DOHH2 (cell line): ENCODE measurements at regions not wholly inside any gene's neighbourhood (a gene's known extent, or its start where the extent isn't known, plus 50 kb on each side); places are given as distances from the start of the nearest gene placed in this dataset.

Experiments
- H3F3A ChIP-seq: fragments of 200-600 bp; sonication (generic), shearing (Covaris generic); 2 replicates; pipeline ENCODE4 v1.6.0; 2016; ENCODE audit warnings: antibody characterized with exemption, mild to moderate bottlenecking; ENCODE audit not compliant: control insufficient read depth, insufficient read depth
- H3K27ac ChIP-seq: fragments of 200-600 bp; sonication (generic); 2 replicates; pipeline ENCODE4 v1.5.1; 2014; ENCODE audit warnings: low read depth, mild to moderate bottlenecking, low read length, moderate library complexity
- H3K27me3 ChIP-seq: fragments of 200-600 bp; sonication (generic); 2 replicates; pipeline ENCODE4 v1.6.1; 2014; ENCODE audit warnings: mild to moderate bottlenecking, low read length, mixed read lengths; ENCODE audit not compliant: control insufficient read depth
- H3K36me3 ChIP-seq: fragments of 200-600 bp; sonication (generic); 2 replicates; pipeline ENCODE4 v1.6.1; 2014; ENCODE audit warnings: mild to moderate bottlenecking, low read length, moderate library complexity, mixed read lengths; ENCODE audit not compliant: control insufficient read depth
- H3K4me1 ChIP-seq: fragments of 200-600 bp; sonication (generic); 2 replicates; pipeline ENCODE4 v1.6.1; 2014; ENCODE audit warnings: mild to moderate bottlenecking, low read length, mixed read lengths; ENCODE audit not compliant: control insufficient read depth
- H3K4me2 ChIP-seq: fragments of 200-600 bp; sonication (generic); 2 replicates; pipeline ENCODE4 v1.6.0; 2014; ENCODE audit warnings: mild to moderate bottlenecking, low read length, moderate library complexity
- H3K4me3 ChIP-seq: fragments of 200-600 bp; sonication (generic); 2 replicates; pipeline ENCODE4 v1.5.1; 2014; ENCODE audit warnings: mild to moderate bottlenecking, low read length, mixed read lengths
- H3K79me2 ChIP-seq: fragments of 200-600 bp; sonication (generic); 2 replicates; pipeline ENCODE4 v1.6.1; 2014; ENCODE audit warnings: mild to moderate bottlenecking, low read length, mixed read lengths; ENCODE audit not compliant: control insufficient read depth
- H3K9me2 ChIP-seq: fragments of 200-600 bp; sonication (generic); replicated peaks from 2 replicates; pipeline ENCODE4 v1.6.1; 2014; ENCODE audit warnings: mild to moderate bottlenecking, low read length, mixed read lengths; ENCODE audit not compliant: control insufficient read depth
- H3K9me3 ChIP-seq: fragments of 200-600 bp; sonication (generic); 2 replicates; pipeline ENCODE4 v1.6.1; 2014; ENCODE audit warnings: antibody characterized with exemption, low read length, mixed read lengths; ENCODE audit not compliant: control insufficient read depth, insufficient read depth
- H4K20me1 ChIP-seq: fragments of 200-600 bp; sonication (generic); 2 replicates; pipeline ENCODE4 v1.6.0; 2014; ENCODE audit warnings: low read depth, mild to moderate bottlenecking, antibody characterized with exemption, low read length, moderate library complexity; ENCODE audit not compliant: control insufficient read depth, insufficient read depth
- EZH2phosphoT487 ChIP-seq: fragments of 200-600 bp; sonication (generic); IDR thresholded peaks from 2 replicates; pipeline ENCODE4 v1.6.1; 2017; ENCODE audit warnings: borderline replicate concordance, mild to moderate bottlenecking, antibody characterized with exemption, low read length, moderate library complexity, mixed read lengths
- TF ChIP-seq, protein P1 (sequence below): fragments of 200-600 bp; sonication (generic); IDR thresholded peaks from one replicate; pipeline ENCODE4 v1.5.1; 2014; ENCODE audit warnings: antibody characterized with exemption, mild to moderate bottlenecking, low read depth, low read length; ENCODE audit not compliant: poor library complexity, severe bottlenecking

DNA sequence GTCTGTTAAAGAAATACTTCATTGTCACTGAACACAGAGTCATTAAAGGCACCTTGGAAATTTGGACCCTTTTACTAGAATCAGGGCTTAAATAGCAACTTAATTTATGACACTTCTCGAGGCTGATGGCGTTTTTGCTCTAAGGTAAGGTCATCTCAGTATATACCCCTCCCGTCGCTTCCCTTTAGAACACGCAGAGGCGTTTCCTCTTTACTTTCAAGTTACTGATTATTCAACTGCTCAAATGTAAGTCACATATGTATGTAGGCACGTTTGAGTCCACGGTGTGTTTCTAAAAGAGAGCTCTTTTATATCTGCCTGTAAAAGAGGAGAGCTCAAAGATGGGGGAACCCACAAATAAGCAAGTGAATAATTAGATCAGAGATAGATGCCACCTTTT is 181.5 kb downstream of the TSHZ3 start:
- H3K9me3 ChIP-seq, result no peaks in the 10 kb centered on the region
- no peaks in the 10 kb centered on the region for H3K27me3 ChIP-seq
- H3K79me2 ChIP-seq, result no peaks in the 10 kb centered on the region
- no peaks in the 10 kb centered on the region for H3F3A ChIP-seq
- H3K4me2 ChIP-seq, result no peak overlapping the region
- TF ChIP-seq EZH2phosphoT487, result no peak
- no peaks in the 10 kb centered on the region for H3K36me3 ChIP-seq
- H4K20me1 ChIP-seq, result no peaks in the 10 kb centered on the region
- no peak overlapping the region for H3K27ac ChIP-seq
- H3K9me2 ChIP-seq, result no peaks in the 10 kb centered on the region
- no peaks in the 10 kb centered on the region for H3K4me1 ChIP-seq
- no peak overlapping the region for H3K4me3 ChIP-seq

DNA sequence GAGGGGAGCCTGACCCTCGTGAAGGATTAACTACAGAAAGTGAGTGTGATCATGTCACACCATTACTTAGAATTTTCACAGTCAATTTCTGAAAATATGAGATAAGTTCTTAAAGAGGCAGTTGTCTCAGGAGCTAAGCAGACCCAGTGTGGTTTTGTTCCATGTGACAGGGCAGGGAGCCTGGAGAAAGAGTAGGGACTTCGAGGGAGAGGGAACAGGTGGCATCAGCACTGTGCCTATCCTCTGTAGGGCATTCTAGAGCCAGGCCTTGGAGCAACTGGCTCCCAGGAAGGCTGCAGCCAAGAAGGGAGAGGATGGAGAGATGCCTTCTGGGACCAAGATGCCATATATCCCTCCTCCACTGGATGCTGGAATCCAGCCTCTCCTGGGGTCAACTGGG is 183.0 kb downstream of the TSHZ3 start:
- no peak overlapping the region for H3K4me2 ChIP-seq
- no peaks in the 10 kb centered on the region for H3K36me3 ChIP-seq
- no peak for TF ChIP-seq EZH2phosphoT487
- no peak overlapping the region for H3K27ac ChIP-seq
- no peaks in the 10 kb centered on the region for H4K20me1 ChIP-seq
- no peaks in the 10 kb centered on the region for H3K9me3 ChIP-seq
- no peaks in the 10 kb centered on the region for H3K4me1 ChIP-seq
- no peaks in the 10 kb centered on the region for H3F3A ChIP-seq
- no peaks in the 10 kb centered on the region for H3K9me2 ChIP-seq
- no peaks in the 10 kb centered on the region for H3K79me2 ChIP-seq
- H3K4me3 ChIP-seq, result no peak overlapping the region
- no peaks in the 10 kb centered on the region for H3K27me3 ChIP-seq

DNA sequence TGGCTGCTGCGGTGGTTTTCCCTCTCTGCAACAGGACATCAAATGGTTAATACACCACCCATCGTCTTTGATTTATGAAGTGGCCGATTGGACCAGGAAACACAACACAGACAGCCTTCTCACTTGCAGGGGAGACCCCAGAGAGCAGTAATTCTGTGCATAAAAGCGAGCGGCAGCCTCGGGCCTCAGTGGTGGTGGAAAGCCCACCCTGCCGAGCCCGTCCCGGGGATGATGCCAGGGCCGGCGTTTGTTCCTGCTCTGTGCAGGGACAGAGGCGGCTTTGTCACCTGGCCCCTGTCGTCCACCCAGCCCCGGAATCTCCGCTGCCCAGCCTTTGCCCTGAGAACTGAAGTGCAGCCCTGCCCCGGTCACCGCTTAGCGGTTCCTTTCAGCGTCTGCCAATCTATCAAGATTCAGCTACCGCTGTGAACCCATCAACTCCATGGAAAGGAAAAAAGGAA is 184.4 kb downstream of the TSHZ3 start:
- Histone ChIP-seq H3K9me3 (no peaks in the 10 kb centered on the region), H3K9me2 (no peaks in the 10 kb centered on the region), H3K4me1 (no peaks in the 10 kb centered on the region), H3K36me3 (no peaks in the 10 kb centered on the region), H3K4me3 (no peak overlapping the region), H4K20me1 (no peaks in the 10 kb centered on the region), H3K27me3 (no peaks in the 10 kb centered on the region), H3K27ac (no peak overlapping the region), H3F3A (no peaks in the 10 kb centered on the region), H3K4me2 (no peak overlapping the region), H3K79me2 (no peaks in the 10 kb centered on the region)
- TF ChIP-seq, protein P1, sequence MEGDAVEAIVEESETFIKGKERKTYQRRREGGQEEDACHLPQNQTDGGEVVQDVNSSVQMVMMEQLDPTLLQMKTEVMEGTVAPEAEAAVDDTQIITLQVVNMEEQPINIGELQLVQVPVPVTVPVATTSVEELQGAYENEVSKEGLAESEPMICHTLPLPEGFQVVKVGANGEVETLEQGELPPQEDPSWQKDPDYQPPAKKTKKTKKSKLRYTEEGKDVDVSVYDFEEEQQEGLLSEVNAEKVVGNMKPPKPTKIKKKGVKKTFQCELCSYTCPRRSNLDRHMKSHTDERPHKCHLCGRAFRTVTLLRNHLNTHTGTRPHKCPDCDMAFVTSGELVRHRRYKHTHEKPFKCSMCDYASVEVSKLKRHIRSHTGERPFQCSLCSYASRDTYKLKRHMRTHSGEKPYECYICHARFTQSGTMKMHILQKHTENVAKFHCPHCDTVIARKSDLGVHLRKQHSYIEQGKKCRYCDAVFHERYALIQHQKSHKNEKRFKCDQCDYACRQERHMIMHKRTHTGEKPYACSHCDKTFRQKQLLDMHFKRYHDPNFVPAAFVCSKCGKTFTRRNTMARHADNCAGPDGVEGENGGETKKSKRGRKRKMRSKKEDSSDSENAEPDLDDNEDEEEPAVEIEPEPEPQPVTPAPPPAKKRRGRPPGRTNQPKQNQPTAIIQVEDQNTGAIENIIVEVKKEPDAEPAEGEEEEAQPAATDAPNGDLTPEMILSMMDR, result no peak
- no peak for TF ChIP-seq EZH2phosphoT487

DNA sequence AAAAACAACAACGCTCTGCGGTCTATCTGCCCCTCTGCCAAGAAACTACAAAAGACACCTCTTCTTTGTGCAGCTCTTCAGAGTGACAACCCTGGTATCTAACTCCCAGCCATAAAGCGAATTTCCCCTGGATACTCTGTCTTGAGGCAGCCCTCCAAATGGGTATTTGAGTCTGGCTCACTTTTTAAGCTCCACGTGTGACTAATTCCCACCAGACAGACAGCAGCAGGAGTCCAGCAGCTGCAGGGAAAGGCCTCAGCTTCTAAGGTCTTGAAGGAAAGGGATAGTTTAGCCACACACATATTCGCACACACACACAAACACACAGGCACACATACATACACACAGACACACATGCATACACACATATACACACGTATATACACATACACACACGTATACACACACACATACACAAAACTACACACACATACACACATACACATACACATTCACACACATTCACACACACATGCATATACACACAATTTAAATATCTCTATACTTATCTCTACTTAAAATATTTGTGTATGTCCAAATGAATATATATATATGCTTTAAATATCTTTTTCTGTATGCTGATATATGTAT is 188.8 kb downstream of the TSHZ3 start:
- TF ChIP-seq EZH2phosphoT487, result no peak
- TF ChIP-seq, protein P1, result no peak

More for the DNA sequence above, 188.8 kb downstream of the TSHZ3 start:
- no peaks in the 10 kb centered on the region for H3K4me1 ChIP-seq
- no peak overlapping the region for H3K27ac ChIP-seq
- H3K79me2 ChIP-seq, result no peaks in the 10 kb centered on the region
- no peaks in the 10 kb centered on the region for H3K9me2 ChIP-seq
- H3K9me3 ChIP-seq, result peaks cover 3% of the 10 kb centered on the region; the same call in 1 of the 2 replicates
- no peaks in the 10 kb centered on the region for H3K36me3 ChIP-seq
- no peaks in the 10 kb centered on the region for H3F3A ChIP-seq
- H3K4me2 ChIP-seq, result no peak overlapping the region
- no peak overlapping the region for H3K4me3 ChIP-seq
- no peaks in the 10 kb centered on the region for H3K27me3 ChIP-seq
- H4K20me1 ChIP-seq, result no peaks in the 10 kb centered on the region
